ENCODE measurements at regions not wholly inside any gene's neighbourhood (a gene's known extent, or its start where the extent isn't known, plus 50 kb on each side); places are given as distances from the start of the nearest gene placed in this dataset.

GRCh38 chr12:92621833-92622232 lies 81.0 kb upstream of the PLEKHG7 start:
- Mint-ChIP-seq H3K36me3 (no peaks in the 10 kb centered on the region), H3K27me3 (no peaks in the 10 kb centered on the region), H3K4me3 (no peak overlapping the region), H3K9me3 (peaks cover 8% of the 10 kb centered on the region), H3K4me1 (ENCODE audit: unreplicated experiment) (no peaks in the 10 kb centered on the region), H3K27ac (no peak overlapping the region)
- no peak for DNase-seq (ENCODE audit: extremely low spot score, unreplicated experiment)
- TF ChIP-seq CTCF (conservative IDR thresholded peaks at IDR 0.05) = no peak

- DNase-seq (ENCODE audit: extremely low spot score, unreplicated experiment) = no peak
- no peaks in the 10 kb centered on the region for H3K27me3 Mint-ChIP-seq
- no peak overlapping the region for H3K27ac Mint-ChIP-seq
- H3K36me3 Mint-ChIP-seq = no peaks in the 10 kb centered on the region
- no peaks in the 10 kb centered on the region for H3K4me1 Mint-ChIP-seq (ENCODE audit: unreplicated experiment)
- TF ChIP-seq CTCF (conservative IDR thresholded peaks at IDR 0.05) = no peak
- peaks cover 8% of the 10 kb centered on the region for H3K9me3 Mint-ChIP-seq
- no peak overlapping the region for H3K4me3 Mint-ChIP-seq
These were observed 81.5 kb upstream of the PLEKHG7 start for GRCh38 chr12:92621312-92621711.

GRCh38 chr12:92619730-92620684 lies 82.8 kb upstream of the PLEKHG7 start:
- Mint-ChIP-seq H3K4me1 (ENCODE audit: unreplicated experiment) (no peaks in the 10 kb centered on the region), H3K9me3 (peaks cover 8% of the 10 kb centered on the region), H3K36me3 (no peaks in the 10 kb centered on the region), H3K4me3 (no peak overlapping the region), H3K27me3 (no peaks in the 10 kb centered on the region), H3K27ac (no peak overlapping the region)
- DNase-seq (ENCODE audit: extremely low spot score, unreplicated experiment) = no peak
- no peak for TF ChIP-seq CTCF (conservative IDR thresholded peaks at IDR 0.05)

- TF ChIP-seq CTCF (conservative IDR thresholded peaks at IDR 0.05) = no peak
- no peak for DNase-seq (ENCODE audit: extremely low spot score, unreplicated experiment)
- Mint-ChIP-seq H3K27me3 (no peaks in the 10 kb centered on the region), H3K4me1 (ENCODE audit: unreplicated experiment) (no peaks in the 10 kb centered on the region), H3K36me3 (no peaks in the 10 kb centered on the region), H3K27ac (no peak overlapping the region), H3K4me3 (no peak overlapping the region), H3K9me3 (peaks cover 8% of the 10 kb centered on the region)
These were observed 83.8 kb upstream of the PLEKHG7 start for GRCh38 chr12:92619026-92619425.

- Mint-ChIP-seq H3K4me1 (ENCODE audit: unreplicated experiment) (no peaks in the 10 kb centered on the region), H3K4me3 (no peak overlapping the region), H3K27ac (no peak overlapping the region), H3K36me3 (no peaks in the 10 kb centered on the region), H3K27me3 (no peaks in the 10 kb centered on the region), H3K9me3 (no peaks in the 10 kb centered on the region)
- DNase-seq (ENCODE audit: extremely low spot score, unreplicated experiment) = no peak
- TF ChIP-seq CTCF (conservative IDR thresholded peaks at IDR 0.05) = no peak
These were observed 87.1 kb upstream of the PLEKHG7 start for GRCh38 chr12:92615703-92616102.

All from type B pancreatic cell (in vitro differentiated cells).